ENCODE measurements at regions not wholly inside any gene's neighbourhood (a gene's known extent, or its start where the extent isn't known, plus 50 kb on each side); places are given as distances from the start of the nearest gene placed in this dataset.

DNA sequence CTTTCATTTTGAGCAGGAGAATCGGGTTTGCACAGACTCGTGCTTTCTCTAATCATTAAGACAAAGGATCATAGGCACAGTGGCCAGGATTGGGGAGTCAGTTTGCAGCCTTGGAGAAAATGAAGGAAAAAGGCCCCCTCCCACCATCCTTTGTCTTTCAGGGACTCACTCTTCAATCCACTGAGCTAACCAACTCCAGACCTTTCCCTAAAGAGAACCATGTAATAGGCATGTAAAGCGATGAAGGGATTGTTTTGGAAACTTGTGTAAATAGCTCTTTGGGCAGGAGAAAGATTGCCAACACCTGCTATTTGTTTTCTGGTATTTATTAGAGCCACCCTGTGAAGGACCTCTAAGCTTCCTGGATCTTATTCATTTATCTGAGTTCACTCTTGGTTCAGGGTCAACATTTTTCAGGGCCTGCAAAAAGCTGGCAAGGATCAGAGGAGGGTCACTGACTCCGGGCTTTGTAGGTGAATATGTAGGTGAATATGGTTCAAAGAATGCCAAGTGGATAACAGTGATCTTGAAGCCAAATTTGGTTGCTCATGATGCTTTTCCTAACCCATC lies 192.6 kb upstream of the FGGY start:
- TF ChIP-seq, protein P1, sequence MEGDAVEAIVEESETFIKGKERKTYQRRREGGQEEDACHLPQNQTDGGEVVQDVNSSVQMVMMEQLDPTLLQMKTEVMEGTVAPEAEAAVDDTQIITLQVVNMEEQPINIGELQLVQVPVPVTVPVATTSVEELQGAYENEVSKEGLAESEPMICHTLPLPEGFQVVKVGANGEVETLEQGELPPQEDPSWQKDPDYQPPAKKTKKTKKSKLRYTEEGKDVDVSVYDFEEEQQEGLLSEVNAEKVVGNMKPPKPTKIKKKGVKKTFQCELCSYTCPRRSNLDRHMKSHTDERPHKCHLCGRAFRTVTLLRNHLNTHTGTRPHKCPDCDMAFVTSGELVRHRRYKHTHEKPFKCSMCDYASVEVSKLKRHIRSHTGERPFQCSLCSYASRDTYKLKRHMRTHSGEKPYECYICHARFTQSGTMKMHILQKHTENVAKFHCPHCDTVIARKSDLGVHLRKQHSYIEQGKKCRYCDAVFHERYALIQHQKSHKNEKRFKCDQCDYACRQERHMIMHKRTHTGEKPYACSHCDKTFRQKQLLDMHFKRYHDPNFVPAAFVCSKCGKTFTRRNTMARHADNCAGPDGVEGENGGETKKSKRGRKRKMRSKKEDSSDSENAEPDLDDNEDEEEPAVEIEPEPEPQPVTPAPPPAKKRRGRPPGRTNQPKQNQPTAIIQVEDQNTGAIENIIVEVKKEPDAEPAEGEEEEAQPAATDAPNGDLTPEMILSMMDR (conservative IDR thresholded peaks at IDR 0.05; ENCODE audit: low read length), result no peak
- TF ChIP-seq EZH2phosphoT487 (IDR thresholded peaks at IDR 0.05; ENCODE audit: borderline replicate concordance), result no peak

Data from Loucy (cell line).